Stimulated activated CD8-positive, alpha-beta memory T cell treated with anti-CD3 and anti-CD28 coated beads, Interleukin-7, amount 100 ng/mL, for 4 hours (primary cell): ENCODE measurements at regions not wholly inside any gene's neighbourhood (a gene's known extent, or its start where the extent isn't known, plus 50 kb on each side); places are given as distances from the start of the nearest gene placed in this dataset.

Experiments
- DNase-seq, 2 donors: peaks; one replicate each; pipeline ENCODE4 v3.0.0-alpha.2; 2020; ENCODE audit warnings: low read depth in 2 of 2

DNA sequence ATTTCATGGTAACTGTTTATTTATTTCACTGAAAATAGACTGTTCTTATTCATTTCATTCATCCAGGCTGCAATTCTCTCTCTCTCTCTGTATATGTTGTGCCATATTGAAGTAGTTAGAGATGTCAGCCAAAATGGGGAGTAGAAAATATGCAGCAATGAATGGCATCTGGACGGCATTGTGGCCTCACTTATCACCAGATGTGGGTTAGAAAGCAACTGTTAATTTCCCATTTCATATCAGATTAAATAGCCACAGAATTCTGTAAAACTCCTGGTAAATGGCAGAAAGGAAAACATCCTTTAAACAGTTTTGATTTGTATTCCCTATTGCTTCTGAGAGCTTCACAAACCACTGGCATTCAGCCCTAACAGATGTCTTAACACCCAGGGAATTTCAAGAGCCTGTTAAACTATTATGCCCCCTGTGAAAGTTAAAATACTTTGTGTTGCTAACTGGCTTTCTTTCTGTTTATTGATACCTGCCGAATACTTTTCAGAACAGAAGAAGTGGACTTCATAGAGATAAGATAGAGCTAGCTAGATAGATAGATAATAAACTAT, 1763.3 kb upstream of the MIR17HG start:
- no peak for DNase-seq

DNA sequence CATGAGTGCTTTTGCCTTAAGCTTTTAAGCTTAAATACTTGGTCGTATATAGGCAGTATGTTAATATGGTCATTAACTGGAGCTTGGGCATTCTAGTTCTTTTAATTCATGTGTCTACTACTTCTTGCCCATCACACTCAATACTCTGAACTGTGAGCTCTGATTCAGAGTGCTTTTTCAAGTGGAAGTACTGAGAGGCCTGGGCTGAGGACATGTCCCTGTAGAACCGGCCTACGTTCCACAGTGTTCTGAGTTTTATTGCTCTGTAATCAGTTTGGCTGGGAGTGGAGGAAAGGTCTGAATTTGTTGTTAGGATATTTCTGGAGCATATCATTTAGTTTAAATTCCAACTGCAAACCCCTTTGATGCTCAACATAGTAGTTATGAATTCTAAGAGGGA, 1744.8 kb upstream of the MIR17HG start:
- no peak for DNase-seq

DNA sequence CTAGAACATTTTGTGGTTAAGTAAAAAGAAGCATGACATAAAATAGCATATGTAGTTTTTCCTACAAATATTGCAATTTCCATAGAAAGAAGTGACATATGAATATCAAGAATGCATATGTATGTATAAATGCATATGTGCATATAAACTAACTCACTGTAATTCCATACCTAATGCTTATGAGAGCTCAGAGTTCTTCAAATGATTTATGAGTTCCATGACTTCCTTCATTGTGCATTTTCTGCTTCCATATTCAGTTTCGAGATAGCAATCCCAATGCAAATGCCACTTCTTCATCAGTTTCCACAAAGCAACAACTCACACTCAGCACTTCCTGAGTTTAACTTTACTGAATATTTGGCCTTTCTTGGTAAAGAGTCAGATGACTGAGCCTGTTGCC, 1744.3 kb upstream of the MIR17HG start:
- DNase-seq: no peak

DNA sequence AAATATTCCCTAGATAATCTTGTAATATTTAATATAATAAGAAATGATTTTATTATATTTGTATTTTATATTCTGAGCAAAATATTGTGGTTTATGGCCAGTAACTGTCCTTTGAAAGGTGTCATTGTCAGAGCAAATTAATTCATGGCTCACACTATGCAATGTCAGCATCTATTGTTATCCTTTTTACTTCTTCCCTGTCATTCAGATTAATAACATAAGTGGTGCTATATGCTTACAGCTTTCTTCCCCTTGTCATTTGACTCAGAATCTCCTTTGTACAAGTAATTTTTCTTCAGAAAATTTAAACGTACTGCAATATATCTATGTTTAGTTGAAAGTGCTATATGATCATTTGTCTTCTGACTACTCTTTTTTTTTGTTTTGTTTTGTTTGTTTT, 1738.2 kb upstream of the MIR17HG start:
- no peak for DNase-seq

DNA sequence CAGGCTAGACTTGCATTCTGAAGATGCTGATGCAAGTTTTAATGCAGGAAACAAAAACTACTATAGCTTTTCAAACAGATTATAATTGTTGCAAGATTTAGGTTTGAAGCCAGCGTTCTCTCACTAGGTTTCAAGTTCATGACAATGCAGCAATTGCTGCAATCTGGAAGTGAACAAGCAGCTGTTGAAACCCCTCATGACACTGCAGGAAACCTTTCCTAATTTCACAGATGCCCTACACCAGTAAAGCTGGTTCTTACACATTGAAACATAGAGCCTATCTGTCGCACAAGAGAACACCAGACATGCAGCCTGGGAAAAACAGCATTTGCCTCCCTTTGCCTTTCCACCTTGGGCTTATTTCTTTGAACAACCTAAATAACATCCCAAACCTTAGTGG, 1737.2 kb upstream of the MIR17HG start:
- no peak for DNase-seq

DNA sequence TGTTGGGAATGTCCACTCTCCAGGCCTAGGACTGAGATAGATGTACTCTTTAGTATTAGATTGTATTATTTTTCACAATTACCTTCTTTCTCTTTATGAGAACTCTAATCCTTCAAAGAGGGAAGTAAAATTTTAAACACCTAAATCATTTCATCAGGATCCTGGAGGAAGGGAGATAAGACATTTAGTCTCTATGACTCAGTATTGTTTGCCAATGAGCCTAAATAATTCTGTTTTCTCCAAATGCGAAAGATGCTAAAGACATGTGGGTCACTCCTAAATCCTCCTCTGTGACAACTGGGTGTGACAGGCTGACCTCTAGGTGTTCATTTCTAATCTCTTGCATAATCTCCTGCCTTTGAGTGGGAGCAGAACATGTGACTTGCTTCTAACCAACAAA, 1736.6 kb upstream of the MIR17HG start:
- no peak for DNase-seq

DNA sequence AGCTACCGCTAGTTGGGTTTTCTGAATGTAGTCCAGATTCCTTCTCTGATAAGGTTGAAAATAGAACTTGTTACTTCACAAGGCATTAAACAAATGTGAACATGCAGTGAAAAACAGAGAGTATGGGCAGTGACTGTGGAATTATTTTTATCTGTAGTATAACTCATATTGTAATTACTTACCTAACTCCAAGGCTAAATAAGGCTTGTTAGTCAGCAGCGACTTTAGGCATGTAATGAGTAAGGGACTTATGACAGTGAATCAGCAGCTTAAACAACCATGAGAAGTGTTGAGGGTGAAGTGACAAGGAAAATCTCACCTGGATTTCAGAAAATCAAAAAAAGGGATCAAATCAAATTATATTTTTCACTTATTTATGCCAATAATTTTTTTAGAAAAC, 1719.5 kb upstream of the MIR17HG start:
- no peak for DNase-seq

DNA sequence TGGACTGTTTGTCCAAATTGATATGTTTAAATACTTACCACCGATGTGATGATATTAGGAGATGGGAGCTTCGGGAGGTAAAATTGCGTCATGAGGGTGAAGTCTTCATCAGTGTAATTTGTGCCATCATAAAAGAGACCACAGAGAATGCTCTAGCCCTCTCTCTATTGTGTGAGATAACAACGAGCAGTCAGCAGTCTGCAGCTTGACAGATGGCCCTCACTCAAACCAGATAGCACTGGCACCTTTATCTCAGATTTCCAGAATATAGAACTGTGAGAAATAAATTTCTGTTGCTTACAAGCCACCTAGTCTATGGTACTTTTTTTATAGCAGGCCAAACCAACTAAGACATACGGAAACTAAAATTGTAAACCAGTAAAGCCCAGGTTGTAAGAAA, 1718.9 kb upstream of the MIR17HG start:
- no peak for DNase-seq

DNA sequence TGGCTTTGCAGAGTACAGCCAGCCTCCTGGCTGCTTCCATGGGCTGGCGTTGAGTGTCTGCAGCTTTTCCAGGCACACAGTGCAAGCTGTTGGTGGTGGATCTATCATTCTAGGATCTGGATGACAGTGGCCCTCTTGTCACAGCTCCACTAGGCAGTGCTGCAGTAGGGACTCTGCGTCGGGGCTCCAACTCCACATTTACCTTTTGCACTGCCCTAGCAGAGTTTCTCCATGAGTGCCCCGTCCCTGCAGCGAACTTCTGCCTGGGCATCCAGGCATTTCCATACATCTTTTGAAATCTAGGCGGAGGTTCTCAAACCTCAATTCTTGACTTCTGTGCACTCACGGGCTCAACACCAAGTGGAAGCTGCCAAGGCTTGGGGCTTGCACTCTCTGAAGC, 1697.3 kb upstream of the MIR17HG start:
- no peak for DNase-seq

DNA sequence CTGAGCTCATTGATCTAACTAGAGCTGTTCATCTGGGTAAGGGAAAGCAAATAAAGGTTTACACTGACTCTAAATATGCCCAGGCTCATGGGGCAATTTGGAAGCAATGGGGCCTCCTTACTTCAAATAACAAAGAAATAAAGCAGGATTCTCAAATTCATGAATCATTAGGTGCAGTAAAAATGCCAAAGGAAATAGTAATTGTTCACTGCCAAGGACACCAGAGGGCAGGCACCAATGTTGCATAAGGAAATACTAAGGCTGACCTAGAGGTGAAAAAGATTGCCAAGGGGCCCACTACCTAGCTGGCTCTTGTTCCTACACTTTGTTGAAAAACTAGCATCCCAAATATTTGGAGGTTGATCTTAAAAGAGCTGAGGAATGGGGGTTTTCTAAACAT, 1686.7 kb upstream of the MIR17HG start:
- DNase-seq: no peak

DNA sequence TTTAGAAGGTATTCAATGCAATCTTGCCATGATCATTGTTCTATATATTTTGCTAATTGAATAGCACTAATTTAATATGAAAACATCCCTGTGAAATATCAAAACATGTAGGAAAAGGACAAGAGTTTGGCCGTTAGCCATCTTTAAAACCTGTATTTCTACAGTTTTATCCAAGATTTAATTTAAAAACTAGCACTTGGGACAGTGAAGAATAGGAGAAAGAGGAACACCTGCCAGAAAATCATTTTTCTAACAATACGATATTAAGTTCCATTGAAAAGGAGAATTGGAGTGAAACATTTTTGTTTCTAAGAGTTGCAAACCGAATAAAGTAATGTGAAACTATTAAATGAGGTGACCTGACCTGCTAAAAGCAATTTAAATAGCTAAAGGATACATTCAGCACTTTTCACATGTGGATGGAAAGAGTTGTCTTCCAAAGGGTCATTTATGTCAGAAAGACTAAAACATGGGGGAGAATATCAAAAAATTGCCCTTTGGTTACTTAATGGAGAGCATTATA, 1673.6 kb upstream of the MIR17HG start:
- DNase-seq: no peak

DNA sequence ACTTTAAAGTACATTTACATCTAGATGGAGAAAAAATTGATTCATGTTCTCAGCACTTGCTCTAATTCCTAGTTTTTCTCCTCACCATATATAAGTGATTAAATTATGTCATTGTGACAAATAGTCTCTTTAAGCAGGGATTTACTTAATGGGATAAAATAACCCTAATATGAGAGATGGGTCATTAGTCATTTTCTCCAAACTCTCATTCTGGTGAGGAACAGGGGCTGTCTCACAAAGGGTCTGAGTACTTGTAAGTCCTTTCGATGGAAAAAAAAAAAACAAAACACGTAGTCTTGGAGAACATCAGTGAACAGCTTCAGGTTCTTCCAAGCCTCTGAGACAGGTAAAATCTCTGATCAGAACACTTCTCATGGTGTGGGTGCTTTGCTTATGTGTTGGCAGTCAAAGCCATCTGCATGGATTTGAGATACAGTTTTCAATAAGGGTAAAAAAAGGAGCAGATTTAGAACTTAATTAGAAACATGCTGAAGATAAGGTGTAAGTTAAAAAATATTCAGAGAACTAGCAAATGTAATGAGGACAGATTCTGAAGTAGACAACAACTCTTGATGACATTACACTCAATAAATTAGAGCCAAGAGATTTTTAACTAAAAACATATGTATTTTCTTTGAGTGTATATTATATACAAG, 1668.9 kb upstream of the MIR17HG start:
- DNase-seq: no peak

DNA sequence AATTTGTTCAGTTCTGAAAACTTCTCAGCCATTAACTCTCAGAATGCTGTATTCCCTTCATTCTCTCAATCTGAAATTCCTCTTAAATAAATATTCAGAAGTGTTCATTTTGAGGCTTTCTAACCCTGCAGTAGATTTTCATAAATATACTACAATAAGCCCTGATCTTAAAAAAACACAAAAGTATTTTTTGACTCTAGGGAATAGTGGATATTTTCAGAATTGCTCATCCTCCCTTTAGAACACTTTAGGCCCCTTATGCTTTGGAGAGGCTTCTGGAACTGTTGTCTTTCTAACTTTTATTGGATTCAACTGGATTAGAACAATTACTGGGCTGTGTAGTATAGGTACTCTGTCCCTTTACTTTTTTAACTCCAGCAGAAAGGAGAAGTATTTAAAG, 1662.6 kb upstream of the MIR17HG start:
- DNase-seq: no peak

DNA sequence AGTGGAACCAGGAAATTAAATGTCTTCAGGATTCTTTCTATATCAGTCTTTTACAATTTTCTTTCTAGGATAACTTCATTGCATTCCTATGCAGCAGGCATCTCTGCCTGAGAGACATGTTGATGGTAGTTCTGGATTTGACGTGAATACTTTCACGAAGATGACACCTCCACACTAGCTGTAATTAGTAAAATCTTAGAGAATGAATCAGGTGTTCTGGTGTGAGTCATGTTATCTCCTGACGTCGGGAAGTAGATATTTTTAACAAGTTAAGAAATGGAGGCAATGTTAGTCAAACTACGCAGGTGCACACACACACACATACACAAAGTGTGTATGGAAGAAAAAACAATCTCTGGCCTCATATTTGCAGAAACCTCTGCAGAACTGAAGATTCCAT, 1661.3 kb upstream of the MIR17HG start:
- DNase-seq: no peak

DNA sequence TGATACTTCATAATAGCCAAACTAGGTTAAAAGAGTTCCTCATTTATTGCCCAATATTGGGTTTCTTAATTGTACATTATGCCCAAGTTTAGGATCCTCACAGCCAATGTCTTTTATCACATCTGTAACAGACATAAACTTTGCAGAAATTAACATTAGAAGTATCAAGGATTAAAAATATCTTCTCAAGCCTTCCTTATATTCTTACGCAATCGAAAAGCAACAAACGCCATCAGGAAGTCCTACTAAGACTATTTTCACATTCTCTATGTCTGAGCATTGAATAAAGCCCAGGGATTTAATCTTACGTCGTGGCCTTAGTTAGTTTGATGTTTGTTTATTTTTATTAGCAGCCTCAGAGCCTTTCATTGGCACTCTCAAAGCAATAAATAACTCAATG, 1660.4 kb upstream of the MIR17HG start:
- DNase-seq: no peak

DNA sequence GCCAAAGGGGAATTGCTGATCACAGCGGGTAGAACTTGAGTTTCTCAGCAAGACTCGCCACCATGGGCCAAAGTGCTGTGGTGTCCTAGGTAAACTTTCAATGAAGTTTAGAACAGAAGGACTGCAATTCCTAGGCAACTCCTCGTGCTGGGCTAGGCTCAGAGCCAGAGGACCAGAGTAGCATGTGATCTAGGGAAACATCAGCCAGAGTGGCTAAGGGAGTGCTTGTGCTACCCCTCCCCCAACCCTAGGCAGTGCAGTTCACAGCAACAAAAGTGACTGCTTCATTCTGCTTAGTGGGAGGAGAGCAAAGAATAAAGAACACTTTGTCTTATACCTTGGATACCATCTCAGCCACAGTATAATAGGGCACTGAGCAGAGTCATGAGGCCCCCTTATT, 1658.6 kb upstream of the MIR17HG start:
- no peak for DNase-seq

DNA sequence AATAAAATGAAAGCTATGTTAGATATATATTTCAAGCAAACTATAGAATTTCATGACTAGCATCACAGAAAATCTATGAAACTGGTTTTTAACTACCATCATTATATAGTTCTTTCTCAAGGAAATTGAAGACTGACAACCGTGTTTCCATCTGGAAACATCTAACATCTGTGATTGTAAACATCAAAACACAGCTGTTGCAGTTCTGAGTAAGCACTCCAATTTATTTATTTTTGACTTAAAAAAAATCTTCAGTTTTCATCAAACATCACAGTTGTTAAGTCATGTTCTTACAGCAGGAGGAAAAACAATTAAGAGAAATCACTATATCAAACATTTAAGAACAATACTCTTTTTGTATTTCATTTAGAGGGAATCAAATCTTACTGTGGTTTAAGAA, 1653.0 kb upstream of the MIR17HG start:
- no peak for DNase-seq

DNA sequence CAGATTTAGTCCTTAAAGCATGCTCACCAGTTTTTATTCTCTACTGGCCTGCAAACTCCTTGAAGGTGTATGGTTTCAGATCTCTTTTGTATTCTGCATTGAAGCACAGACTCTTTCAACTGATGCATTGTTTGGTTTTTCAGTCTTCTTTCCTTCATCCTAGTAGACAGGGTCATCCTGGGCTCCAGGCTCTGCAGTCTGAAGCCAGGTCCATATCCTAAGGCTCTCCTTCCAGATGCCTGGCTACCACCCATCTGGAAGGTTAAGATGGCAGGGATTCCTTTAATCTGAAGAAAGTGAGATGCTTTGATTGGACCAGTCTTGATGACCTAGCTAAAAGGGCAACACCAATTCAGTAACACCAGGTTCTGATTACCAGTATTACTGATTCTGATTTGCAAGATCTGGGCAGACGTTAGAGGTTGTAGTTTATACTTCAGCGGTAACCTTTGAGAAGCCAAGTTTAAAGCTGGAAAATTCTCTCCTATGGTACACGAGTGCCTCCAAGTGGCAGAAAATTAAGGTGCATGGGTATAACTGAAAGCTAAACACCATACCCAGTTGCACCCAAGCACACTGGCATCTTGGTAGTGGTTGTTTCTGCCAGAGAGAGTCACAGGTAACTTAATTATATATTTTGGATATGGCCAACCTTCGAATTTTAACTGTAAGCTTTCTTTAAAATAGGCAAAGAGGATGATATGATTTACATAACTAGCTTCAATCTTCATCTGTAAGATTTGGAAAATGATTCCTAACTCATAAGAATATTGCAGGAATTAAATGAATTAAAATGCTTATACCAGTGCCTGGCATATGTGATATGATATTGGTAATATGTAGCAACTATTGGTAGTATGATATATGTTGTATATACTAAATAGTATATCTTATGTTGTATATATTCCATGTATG, 1651.9 kb upstream of the MIR17HG start:
- no peak for DNase-seq

DNA sequence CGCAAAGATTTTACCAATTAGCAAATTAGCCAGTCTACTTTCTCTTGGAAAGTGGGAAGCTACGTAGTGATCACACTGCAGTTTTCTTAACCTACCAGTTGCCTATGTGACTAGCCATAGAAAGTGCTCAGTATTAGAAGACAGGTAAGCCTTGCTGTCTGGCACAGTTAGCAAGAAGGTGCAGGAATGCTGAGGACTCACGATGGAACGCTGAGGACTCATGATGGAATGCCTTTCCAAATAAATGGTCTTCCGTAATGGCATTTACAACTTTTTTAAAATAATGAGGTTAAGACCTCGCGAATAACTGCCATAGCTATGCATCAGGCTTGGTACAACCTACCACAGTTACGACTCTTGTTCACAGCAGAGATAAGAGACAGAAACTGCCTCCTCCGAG, 1645.6 kb upstream of the MIR17HG start:
- DNase-seq: no peak

DNA sequence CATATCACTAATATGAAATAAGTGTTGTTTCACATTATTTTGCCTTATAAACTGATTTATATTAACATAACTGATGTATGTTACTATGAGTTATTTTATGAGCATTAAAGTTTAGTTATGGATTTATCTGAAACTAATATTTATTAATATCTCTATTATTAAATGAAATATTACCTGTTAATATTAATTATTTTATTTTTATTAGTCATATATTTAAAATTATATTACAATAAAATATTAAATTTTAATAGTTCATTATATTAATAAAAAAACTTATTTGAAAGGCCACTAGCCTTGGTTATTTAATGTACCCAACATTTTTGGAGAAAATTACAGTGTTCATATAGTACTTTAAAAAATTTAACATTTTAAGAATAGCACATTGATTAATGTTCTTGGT, 1643.4 kb upstream of the MIR17HG start:
- DNase-seq: no peak

DNA sequence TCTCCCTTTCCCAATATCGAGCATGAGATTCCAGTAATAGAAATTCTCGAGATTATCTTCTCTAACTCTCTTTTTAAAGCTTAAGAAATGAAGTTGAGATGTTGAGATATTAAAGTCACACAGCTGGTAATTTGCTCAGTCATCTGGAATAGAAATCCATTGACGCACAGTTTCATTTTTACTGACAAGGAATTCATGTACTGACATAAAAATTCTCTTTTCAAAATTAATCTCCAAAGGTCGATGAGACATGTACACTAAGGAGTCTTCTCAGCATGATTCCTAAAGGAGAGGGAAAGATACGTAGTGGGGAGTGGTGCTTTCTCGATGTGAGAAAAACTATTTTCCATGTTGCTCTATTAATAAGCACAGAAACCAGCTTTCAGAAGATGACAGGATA, 1639.5 kb upstream of the MIR17HG start:
- DNase-seq: no peak

DNA sequence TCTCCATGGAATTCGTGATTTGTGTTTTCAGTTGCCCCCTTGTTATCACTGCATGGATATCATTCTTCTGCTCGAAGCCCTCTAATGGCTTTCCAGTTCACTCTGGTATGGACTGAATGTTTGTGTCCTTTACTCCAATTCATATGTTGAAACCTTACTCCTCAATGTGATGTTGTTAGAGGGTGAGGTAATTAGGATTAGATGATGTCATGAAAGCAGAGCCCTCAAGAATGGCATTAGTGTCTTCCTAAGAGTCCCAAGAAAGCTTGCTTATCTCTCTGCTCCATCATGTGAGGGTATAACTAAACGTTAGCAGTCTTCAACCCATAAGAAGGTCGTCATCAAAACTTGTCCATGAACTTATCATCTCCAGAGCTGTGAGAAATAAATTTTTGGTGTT, 1626.3 kb upstream of the MIR17HG start:
- DNase-seq: no peak
